HCT116 (cell line): ENCODE measurements at regions not wholly inside any gene's neighbourhood (a gene's known extent, or its start where the extent isn't known, plus 50 kb on each side); places are given as distances from the start of the nearest gene placed in this dataset.

Source experiments
- ATAC-seq: fragments of 200-7000 bp; cut with Tn5 transposase; 2 replicates; pipeline ENCODE4 v1.9.1; 2020; ENCODE audit warnings: mild to moderate bottlenecking, moderate library complexity
- BruUV-seq: library from RNA; stranded (reverse); fragments of 400-500 nt; replicated peaks from 2 replicates; lab custom pipeline; 2021; lab: Mats Ljungman, UMichigan
- CTCF ChIA-PET: fragments of 300-600 bp; sonication (Branson Sonifier 250); formaldehyde crosslinking; loops from one replicate; lab custom pipeline; 2021; ENCODE audit warnings: antibody characterized with exemption; lab: Charles Lee
- POLR2A ChIA-PET: fragments of 300-600, 350-600 bp; sonication (Branson Sonifier 250); formaldehyde crosslinking; loops from one replicate; lab custom pipeline; 2021; ENCODE audit warnings: antibody characterized with exemption; lab: Charles Lee
- RAD21 ChIA-PET, 2 experiments: fragments of 300-600 bp; sonication (Branson Sonifier 250); formaldehyde crosslinking; loops; one replicate each; lab custom pipeline; 2023; ENCODE audit warnings: low total read pairs in 2 of 2; ENCODE audit not compliant: uncharacterized antibody in 2 of 2, unreplicated experiment in 2 of 2, low non-redundant PET in 1 of 2; lab: Charles Lee
- DNase-seq: peaks from one replicate; pipeline ENCODE4 v3.0.0-alpha.2; 2010; ENCODE audit warnings: low read depth, low spot score
- H2AFZ ChIP-seq: fragments of 200-600 bp; shearing (Covaris generic), sonication (generic); 2 replicates; pipeline ENCODE4 v1.6.1; 2017; ENCODE audit warnings: low read depth, mixed run types, mixed read lengths, antibody characterized with exemption, low read length; ENCODE audit not compliant: poor library complexity, severe bottlenecking
- H3K27ac ChIP-seq: 2 replicates; pipeline ENCODE4 v1.5.1; 2012; ENCODE audit warnings: low read depth, low read length
- H3K27me3 ChIP-seq: fragments of 200-600 bp; sonication (generic); 2 replicates; pipeline ENCODE4 v1.6.1; 2016; ENCODE audit warnings: mixed run types, low read length, mixed read lengths; ENCODE audit not compliant: insufficient read depth
- H3K36me3 ChIP-seq, 2 experiments: fragments of 200-500 bp in 1 of 2; fragments of 200-600 bp in 1 of 2; sonication (Bioruptor generic) in 1 of 2; sonication (generic) in 1 of 2; 2 replicates each; pipeline versions ENCODE4 v1.5.1 to v1.6.1; 2014 to 2016; ENCODE audit warnings: low read length in 2 of 2, inconsistent platforms in 1 of 2, mixed read lengths in 1 of 2, mixed run types in 1 of 2; ENCODE audit not compliant: insufficient read depth in 2 of 2, control insufficient read depth in 1 of 2
- H3K4me1 ChIP-seq, 2 experiments: fragments of 200-600 bp in 1 of 2; sonication (generic) in 1 of 2; 2 replicates each; pipeline versions ENCODE4 v1.5.1 to v1.6.1; 2012 to 2017; ENCODE audit warnings: low read length in 2 of 2, inconsistent platforms in 1 of 2, mild to moderate bottlenecking in 1 of 2, mixed read lengths in 1 of 2, mixed run types in 1 of 2, moderate library complexity in 1 of 2; ENCODE audit not compliant: insufficient read depth in 2 of 2, control insufficient read depth in 1 of 2
- H3K4me2 ChIP-seq: fragments of 200-600 bp; sonication (generic); 2 replicates; pipeline ENCODE4 v1.6.1; 2017; ENCODE audit warnings: mixed run types, low read length, mixed read lengths
- H3K4me3 ChIP-seq, 2 experiments: fragments of 200-600 bp in 1 of 2; sonication (generic) in 1 of 2; replicated peaks in 1 of 2; 2 replicates each; pipeline ENCODE4 v1.5.1; 2011 to 2016; ENCODE audit warnings: low read length in 2 of 2, control low read depth in 1 of 2, low read depth in 1 of 2, mild to moderate bottlenecking in 1 of 2, mixed read lengths in 1 of 2, mixed run types in 1 of 2
- H3K79me2 ChIP-seq: fragments of 200-600 bp; sonication (generic); 2 replicates; pipeline ENCODE4 v1.6.1; 2017; ENCODE audit warnings: mild to moderate bottlenecking, mixed run types, low read length, moderate library complexity, mixed read lengths; ENCODE audit not compliant: insufficient read depth
- H3K9ac ChIP-seq: fragments of 200-600 bp; sonication (generic); 2 replicates; pipeline ENCODE4 v1.6.1; 2016; ENCODE audit warnings: low read length, mixed read lengths
- H3K9me2 ChIP-seq: fragments of 200-600 bp; sonication (generic), shearing (Covaris generic); 2 replicates; pipeline ENCODE4 v1.6.1; 2017; ENCODE audit warnings: mixed run types, mild to moderate bottlenecking, moderate library complexity; ENCODE audit not compliant: insufficient read depth
- H3K9me3 ChIP-seq, 2 experiments: fragments of 200-500 bp in 1 of 2; fragments of 200-600 bp in 1 of 2; sonication (Bioruptor generic) in 1 of 2; sonication (generic) in 1 of 2; 2 replicates each; pipeline ENCODE4 v1.6.1; 2014 to 2017; ENCODE audit warnings: low read length in 2 of 2, mixed read lengths in 2 of 2, inconsistent platforms in 1 of 2, low read depth in 1 of 2, mild to moderate bottlenecking in 1 of 2, mixed run types in 1 of 2, moderate library complexity in 1 of 2; ENCODE audit not compliant: control insufficient read depth in 1 of 2, insufficient read depth in 1 of 2
- H4K20me1 ChIP-seq: fragments of 200-600 bp; sonication (generic), shearing (Covaris generic); 2 replicates; pipeline ENCODE4 v1.6.1; 2017; ENCODE audit warnings: mixed run types, mild to moderate bottlenecking, moderate library complexity; ENCODE audit not compliant: insufficient read depth
- EGR1 ChIP-seq: IDR thresholded peaks from 2 replicates; pipeline ENCODE4 v1.6.1; 2012; ENCODE audit warnings: low read depth
- ELF1 ChIP-seq: IDR thresholded peaks from 2 replicates; pipeline ENCODE4 v1.6.1; 2012; ENCODE audit warnings: low read depth, borderline replicate concordance
- EZH2 ChIP-seq: fragments of 200-600 bp; sonication (generic); IDR thresholded peaks from 2 replicates; pipeline ENCODE4 v1.6.1; 2017; ENCODE audit warnings: antibody characterized with exemption, mixed run types
- EZH2phosphoT487 ChIP-seq: fragments of 200-600 bp; IDR thresholded peaks from 2 replicates; pipeline ENCODE4 v1.6.1; 2018; ENCODE audit warnings: antibody characterized with exemption, borderline replicate concordance
- JUND ChIP-seq: IDR thresholded peaks from 2 replicates; pipeline ENCODE4 v1.6.1; 2012
- MAX ChIP-seq: IDR thresholded peaks from 2 replicates; pipeline ENCODE4 v1.6.1; 2012
- RAD21 ChIP-seq: IDR thresholded peaks from 2 replicates; pipeline ENCODE4 v1.6.1; 2012; ENCODE audit warnings: low read depth, mild to moderate bottlenecking
- SP1 ChIP-seq: IDR thresholded peaks from 2 replicates; pipeline ENCODE4 v1.6.1; 2012; ENCODE audit warnings: low read depth
- SRF ChIP-seq: IDR thresholded peaks from 2 replicates; pipeline ENCODE4 v1.6.1; 2012; ENCODE audit warnings: low read depth
- TCF7L2 ChIP-seq: IDR thresholded peaks from 2 replicates; pipeline ENCODE4 v1.7.0; 2011; ENCODE audit warnings: borderline replicate concordance, inconsistent platforms; ENCODE audit not compliant: insufficient read depth, insufficient read length; ENCODE audit errors: extremely low read depth
- ZFX ChIP-seq: fragments of 450-650 bp; IDR thresholded peaks from 2 replicates; pipeline ENCODE4 v1.6.1; 2017
- intact Hi-C: fragments of 100-400 bp; cut with micrococcal nuclease; formaldehyde crosslinking; loops from 2 replicates; pipeline ENCODE4 v1.10.0; 2022
- TF ChIP-seq, protein P1 (sequence below): IDR thresholded peaks from 2 replicates; pipeline ENCODE4 v1.6.1; 2011; ENCODE audit warnings: mild to moderate bottlenecking, low read length, moderate library complexity; ENCODE audit not compliant: insufficient replicate concordance; ENCODE audit errors: extremely low read depth
- TF ChIP-seq, protein P2 (sequence below): IDR thresholded peaks from 2 replicates; pipeline ENCODE4 v1.6.1; 2012; ENCODE audit warnings: low read depth

GRCh38 chr11:127815331-127815730 lies 772.0 kb downstream of the ETS1 start:
- H3K36me3 ChIP-seq, result no peaks in the 10 kb centered on the region
- ChIA-PET CTCF (no interaction called here), RAD21 (no interaction called here), POLR2A (no interaction called here)
- no peaks in the 10 kb centered on the region for H3K79me2 ChIP-seq
- no peaks in the 10 kb centered on the region for H3K9me2 ChIP-seq
- BruUV-seq, result no TSS peak
- no peak for TF ChIP-seq EZH2
- TF ChIP-seq, protein P1, sequence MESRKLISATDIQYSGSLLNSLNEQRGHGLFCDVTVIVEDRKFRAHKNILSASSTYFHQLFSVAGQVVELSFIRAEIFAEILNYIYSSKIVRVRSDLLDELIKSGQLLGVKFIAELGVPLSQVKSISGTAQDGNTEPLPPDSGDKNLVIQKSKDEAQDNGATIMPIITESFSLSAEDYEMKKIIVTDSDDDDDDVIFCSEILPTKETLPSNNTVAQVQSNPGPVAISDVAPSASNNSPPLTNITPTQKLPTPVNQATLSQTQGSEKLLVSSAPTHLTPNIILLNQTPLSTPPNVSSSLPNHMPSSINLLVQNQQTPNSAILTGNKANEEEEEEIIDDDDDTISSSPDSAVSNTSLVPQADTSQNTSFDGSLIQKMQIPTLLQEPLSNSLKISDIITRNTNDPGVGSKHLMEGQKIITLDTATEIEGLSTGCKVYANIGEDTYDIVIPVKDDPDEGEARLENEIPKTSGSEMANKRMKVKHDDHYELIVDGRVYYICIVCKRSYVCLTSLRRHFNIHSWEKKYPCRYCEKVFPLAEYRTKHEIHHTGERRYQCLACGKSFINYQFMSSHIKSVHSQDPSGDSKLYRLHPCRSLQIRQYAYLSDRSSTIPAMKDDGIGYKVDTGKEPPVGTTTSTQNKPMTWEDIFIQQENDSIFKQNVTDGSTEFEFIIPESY, result no peak
- TF ChIP-seq EGR1, result no peak
- no peak for TF ChIP-seq RAD21
- no peak for TF ChIP-seq ELF1
- TF ChIP-seq MAX, result no peak
- no peak for TF ChIP-seq TCF7L2
- H2AFZ ChIP-seq, result no peak overlapping the region
- H3K27me3 ChIP-seq, result no peaks in the 10 kb centered on the region
- intact Hi-C loops, result no loop called here
- H3K4me3 ChIP-seq, result no peak overlapping the region
- no peak for ATAC-seq
- H3K9ac ChIP-seq, result no peak overlapping the region
- H3K4me2 ChIP-seq, result no peak overlapping the region
- H3K4me1 ChIP-seq, result no peaks in the 10 kb centered on the region
- H3K27ac ChIP-seq, result no peak overlapping the region
- H4K20me1 ChIP-seq, result no peaks in the 10 kb centered on the region
- no peak for DNase-seq
- H3K9me3 ChIP-seq, result peaks cover 4 to 15% of the 10 kb centered on the region in 2 experiments; a peak in 2 of 4 replicates

DNA sequence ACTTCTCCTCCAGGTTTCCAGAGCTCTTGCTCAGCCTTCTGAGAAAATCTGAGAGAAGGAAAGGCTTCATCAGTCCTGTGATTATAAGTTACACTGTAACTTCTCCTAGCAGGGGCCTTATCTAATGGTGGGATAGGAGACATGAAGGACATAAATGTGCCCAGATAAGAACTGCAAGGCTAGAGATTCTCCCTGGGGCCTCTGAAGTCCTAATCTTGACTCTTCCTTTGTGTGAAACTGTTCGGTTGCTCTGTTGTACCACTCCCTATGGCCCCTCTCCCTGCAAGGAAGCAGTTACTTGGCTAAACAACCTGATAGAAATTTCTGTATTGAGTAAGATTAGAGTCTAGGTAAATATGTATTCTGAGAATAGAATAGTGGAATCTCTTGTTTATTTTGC lies 780.9 kb downstream of the ETS1 start:
- no peaks in the 10 kb centered on the region for H3K27me3 ChIP-seq
- H3K9me3 ChIP-seq, result peaks cover 0 to 16% of the 10 kb centered on the region in 2 experiments; a peak in 2 of 4 replicates
- no peaks in the 10 kb centered on the region for H3K4me1 ChIP-seq
- no TSS peak for BruUV-seq
- intact Hi-C loops, result no loop called here
- H3K27ac ChIP-seq, result no peak overlapping the region
- H3K9ac ChIP-seq, result no peak overlapping the region
- no peaks in the 10 kb centered on the region for H3K36me3 ChIP-seq
- POLR2A ChIA-PET, result no interaction called here
- no peak for ATAC-seq
- H3K79me2 ChIP-seq, result no peaks in the 10 kb centered on the region
- no peak overlapping the region for H3K4me3 ChIP-seq
- H3K9me2 ChIP-seq, result no peaks in the 10 kb centered on the region
- RAD21 ChIA-PET, result no interaction called here
- no peaks in the 10 kb centered on the region for H4K20me1 ChIP-seq
- CTCF ChIA-PET, result no interaction called here
- DNase-seq, result no peak
- H2AFZ ChIP-seq, result no peak overlapping the region
- no peak overlapping the region for H3K4me2 ChIP-seq
- TF ChIP-seq SRF (no peak), EZH2phosphoT487 (no peak), TCF7L2 (no peak), ZFX (no peak), JUND (no peak), EGR1 (no peak), SP1 (no peak)
- TF ChIP-seq, protein P2, sequence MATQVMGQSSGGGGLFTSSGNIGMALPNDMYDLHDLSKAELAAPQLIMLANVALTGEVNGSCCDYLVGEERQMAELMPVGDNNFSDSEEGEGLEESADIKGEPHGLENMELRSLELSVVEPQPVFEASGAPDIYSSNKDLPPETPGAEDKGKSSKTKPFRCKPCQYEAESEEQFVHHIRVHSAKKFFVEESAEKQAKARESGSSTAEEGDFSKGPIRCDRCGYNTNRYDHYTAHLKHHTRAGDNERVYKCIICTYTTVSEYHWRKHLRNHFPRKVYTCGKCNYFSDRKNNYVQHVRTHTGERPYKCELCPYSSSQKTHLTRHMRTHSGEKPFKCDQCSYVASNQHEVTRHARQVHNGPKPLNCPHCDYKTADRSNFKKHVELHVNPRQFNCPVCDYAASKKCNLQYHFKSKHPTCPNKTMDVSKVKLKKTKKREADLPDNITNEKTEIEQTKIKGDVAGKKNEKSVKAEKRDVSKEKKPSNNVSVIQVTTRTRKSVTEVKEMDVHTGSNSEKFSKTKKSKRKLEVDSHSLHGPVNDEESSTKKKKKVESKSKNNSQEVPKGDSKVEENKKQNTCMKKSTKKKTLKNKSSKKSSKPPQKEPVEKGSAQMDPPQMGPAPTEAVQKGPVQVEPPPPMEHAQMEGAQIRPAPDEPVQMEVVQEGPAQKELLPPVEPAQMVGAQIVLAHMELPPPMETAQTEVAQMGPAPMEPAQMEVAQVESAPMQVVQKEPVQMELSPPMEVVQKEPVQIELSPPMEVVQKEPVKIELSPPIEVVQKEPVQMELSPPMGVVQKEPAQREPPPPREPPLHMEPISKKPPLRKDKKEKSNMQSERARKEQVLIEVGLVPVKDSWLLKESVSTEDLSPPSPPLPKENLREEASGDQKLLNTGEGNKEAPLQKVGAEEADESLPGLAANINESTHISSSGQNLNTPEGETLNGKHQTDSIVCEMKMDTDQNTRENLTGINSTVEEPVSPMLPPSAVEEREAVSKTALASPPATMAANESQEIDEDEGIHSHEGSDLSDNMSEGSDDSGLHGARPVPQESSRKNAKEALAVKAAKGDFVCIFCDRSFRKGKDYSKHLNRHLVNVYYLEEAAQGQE, result no peak
